ENCODE measurements at regions not wholly inside any gene's neighbourhood (a gene's known extent, or its start where the extent isn't known, plus 50 kb on each side); places are given as distances from the start of the nearest gene placed in this dataset.
"Not testable (repeated sequence)": the region's sequence is repeated elsewhere in the genome, so short reads cannot be mapped to it uniquely, and the experiment has no call there.

DNA sequence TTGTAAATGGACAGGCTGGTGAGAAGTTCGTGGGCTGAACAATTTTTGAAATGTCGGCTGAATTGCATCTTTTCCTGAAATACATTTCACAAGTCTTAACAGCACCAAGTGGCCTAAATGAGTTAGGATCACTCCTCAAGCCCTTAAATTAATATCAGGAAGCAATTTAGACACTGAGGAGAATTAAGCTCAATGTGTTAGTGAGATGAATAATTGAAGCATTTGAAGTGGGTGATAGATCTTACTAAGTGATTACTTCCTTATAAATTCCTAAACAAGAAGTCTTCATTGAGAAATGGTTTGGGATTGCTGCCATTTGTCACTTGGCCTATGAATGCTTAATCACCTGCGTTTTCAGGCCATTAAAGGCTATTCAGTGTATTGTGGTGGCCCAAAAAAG lies 116.8 kb downstream of the NAA11 start:
- H3K9me3 Mint-ChIP-seq: no peaks in the 10 kb centered on the region
- CTCF ChIA-PET: no interaction called here

DNA sequence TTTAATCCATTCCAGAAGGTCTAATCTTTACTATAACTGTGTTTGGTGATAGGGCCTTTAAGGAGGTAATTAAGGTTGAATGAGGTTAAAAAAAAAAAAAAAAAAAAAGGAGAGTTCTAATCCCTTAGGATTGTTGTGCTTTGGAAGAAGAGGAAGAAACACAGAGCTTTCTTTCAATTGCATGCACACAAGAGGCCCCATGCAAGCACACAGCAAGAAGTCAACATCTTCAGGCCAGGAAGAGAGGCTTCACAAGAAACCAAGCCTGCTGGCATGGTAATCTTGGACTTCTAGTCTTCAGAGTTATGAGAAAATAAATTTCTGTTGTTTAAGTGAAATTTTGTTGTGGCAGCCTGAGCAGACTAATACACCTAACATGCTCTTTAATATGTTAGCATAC lies 118.6 kb downstream of the NAA11 start:
- Mint-ChIP-seq H3K4me3 (no peak overlapping the region), H3K9me3 (no peaks in the 10 kb centered on the region), H3K4me1 (no peaks in the 10 kb centered on the region), H3K27ac (no peak overlapping the region), H3K36me3 (no peaks in the 10 kb centered on the region), H3K27me3 (no peaks in the 10 kb centered on the region)
- no peak for DNase-seq
- CTCF ChIA-PET: no interaction called here

More for the DNA sequence above, 116.8 kb downstream of the NAA11 start:
- no peaks in the 10 kb centered on the region for H3K27me3 Mint-ChIP-seq
- H3K36me3 Mint-ChIP-seq: no peaks in the 10 kb centered on the region
- H3K27ac Mint-ChIP-seq: no peak overlapping the region
- DNase-seq: no peak
- no peaks in the 10 kb centered on the region for H3K4me1 Mint-ChIP-seq
- no peak overlapping the region for H3K4me3 Mint-ChIP-seq

DNA sequence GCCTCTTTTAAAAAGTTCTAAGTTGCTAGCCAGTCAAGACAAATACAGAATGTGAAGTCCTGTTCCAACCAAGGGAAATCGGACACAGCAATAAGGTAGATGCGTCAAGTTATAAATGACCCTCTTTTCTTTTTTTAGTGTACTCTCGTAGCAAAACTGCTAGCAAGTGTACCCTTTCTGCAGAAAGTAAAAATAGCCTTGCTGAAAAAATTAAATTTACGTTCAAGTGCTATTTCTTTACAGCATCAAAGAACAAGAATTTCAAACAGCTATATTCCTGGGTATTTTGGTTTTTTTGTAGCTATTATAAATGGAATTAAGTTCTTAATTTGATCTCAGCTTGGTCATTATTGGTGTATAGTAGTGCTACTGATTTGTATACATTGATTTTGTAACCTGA lies 119.2 kb downstream of the NAA11 start:
- H3K27me3 Mint-ChIP-seq: no peaks in the 10 kb centered on the region
- H3K27ac Mint-ChIP-seq: no peak overlapping the region
- no peak for DNase-seq
- H3K4me1 Mint-ChIP-seq: no peaks in the 10 kb centered on the region
- H3K36me3 Mint-ChIP-seq: no peaks in the 10 kb centered on the region
- no peaks in the 10 kb centered on the region for H3K9me3 Mint-ChIP-seq
- no peak overlapping the region for H3K4me3 Mint-ChIP-seq
- CTCF ChIA-PET: no interaction called here

DNA sequence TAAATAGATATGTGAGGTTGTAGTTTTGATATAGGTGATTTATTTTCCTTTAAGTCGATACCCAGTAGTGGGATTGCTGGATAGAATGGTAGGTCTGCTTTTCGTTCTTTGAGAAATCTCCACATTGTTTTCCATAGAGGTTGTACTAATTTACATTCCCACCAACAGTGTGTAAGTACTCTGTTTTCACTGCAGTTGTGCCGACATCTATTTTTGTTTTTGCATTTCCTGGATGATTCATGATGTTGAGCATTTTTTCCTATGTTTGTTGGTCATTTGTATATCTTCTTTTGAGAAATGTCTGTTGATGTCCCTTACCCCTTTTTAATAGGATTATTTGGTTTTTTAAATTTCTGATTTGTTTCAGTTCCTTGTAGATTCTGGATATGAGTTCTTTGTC lies 120.7 kb downstream of the NAA11 start:
- CTCF ChIA-PET: no interaction called here
- Mint-ChIP-seq H3K27ac (no peak overlapping the region), H3K4me1 (no peaks in the 10 kb centered on the region), H3K36me3 (no peaks in the 10 kb centered on the region), H3K4me3 (no peak overlapping the region), H3K27me3 (no peaks in the 10 kb centered on the region), H3K9me3 (no peaks in the 10 kb centered on the region)
- no peak for DNase-seq

DNA sequence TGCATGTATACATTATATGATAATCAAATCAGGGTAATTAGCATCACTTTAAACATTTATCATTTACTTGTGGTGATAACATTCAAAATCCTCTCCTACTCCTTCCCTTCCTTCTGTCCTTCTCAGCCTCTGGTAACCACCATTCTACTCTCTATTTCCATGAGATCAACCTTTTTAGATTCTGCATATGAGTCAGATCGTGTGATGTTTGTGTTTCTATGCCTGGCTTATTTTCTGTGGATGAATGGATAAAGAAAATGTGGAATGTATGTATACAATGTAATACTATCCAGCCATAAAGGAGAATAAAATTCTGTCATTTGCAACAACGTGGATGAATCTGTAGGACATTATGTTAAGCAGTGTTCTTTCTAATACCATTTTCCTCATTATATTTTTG lies 123.9 kb downstream of the NAA11 start:
- Mint-ChIP-seq H3K27me3 (no peaks in the 10 kb centered on the region), H3K27ac (no peak overlapping the region)

DNA sequence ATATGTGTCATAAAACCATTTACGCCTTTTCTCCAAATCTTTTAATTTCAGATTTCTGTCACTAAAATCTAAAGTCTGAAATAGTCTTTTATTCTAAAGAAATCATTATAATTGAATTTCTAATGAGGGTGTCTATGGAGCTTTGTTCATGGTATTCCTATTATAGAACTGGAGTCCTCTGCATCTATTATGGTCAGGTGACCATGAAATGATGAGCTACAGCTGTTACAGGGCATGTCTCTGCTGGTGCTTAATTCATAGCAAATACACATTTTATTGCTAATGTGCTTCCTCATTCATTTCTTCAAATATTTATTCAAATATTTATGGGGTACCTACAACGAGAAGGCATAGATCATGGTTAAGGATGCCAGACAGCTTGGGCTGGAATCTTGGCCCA lies 126.1 kb downstream of the NAA11 start:
- H3K27me3 Mint-ChIP-seq: no peaks in the 10 kb centered on the region
- H3K36me3 Mint-ChIP-seq: no peaks in the 10 kb centered on the region
- CTCF ChIA-PET: no interaction called here

More for the DNA sequence above, 123.9 kb downstream of the NAA11 start:
- H3K4me1 Mint-ChIP-seq: no peaks in the 10 kb centered on the region
- DNase-seq: no peak
- H3K4me3 Mint-ChIP-seq: no peak overlapping the region
- CTCF ChIA-PET: no interaction called here
- no peaks in the 10 kb centered on the region for H3K9me3 Mint-ChIP-seq
- no peaks in the 10 kb centered on the region for H3K36me3 Mint-ChIP-seq

DNA sequence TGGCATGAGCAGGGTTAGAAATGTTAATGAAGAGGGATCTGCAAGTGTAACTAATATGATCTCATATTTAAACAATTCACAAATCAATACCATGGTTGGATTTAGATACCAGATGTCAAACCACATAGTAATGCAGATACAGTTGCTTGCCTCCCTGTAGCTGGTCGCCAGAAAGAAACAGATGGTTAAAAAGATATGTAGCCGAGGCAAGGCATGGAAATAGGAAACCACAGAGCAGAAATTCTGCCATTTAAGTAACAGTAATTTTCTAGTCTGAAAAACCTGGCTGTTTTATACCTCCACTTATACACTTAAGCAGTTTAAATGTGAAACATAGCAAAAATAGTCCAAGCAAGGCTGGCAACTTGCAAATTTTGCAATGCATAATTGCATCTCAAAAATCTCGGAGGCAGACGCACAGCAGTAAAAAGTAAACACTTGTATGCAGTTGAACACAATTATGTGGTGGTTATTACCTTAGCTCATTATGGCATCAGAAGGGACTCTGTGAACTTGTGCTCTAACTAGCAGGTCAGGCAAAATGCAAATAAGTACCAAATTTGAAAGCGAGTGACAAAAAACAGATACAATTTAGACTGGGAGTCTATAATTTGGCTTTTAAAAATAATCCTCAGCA lies 126.8 kb downstream of the NAA11 start:
- CTCF ChIA-PET: no interaction called here
- no peaks in the 10 kb centered on the region for H3K4me1 Mint-ChIP-seq
- H3K36me3 Mint-ChIP-seq: no peaks in the 10 kb centered on the region
- H3K9me3 Mint-ChIP-seq: no peaks in the 10 kb centered on the region
- H3K27ac Mint-ChIP-seq: no peak overlapping the region
- no peaks in the 10 kb centered on the region for H3K27me3 Mint-ChIP-seq
- H3K4me3 Mint-ChIP-seq: no peak overlapping the region
- DNase-seq: no peak

More for the DNA sequence above, 126.1 kb downstream of the NAA11 start:
- no peak for DNase-seq
- Mint-ChIP-seq H3K4me1 (no peaks in the 10 kb centered on the region), H3K27ac (no peak overlapping the region), H3K9me3 (no peaks in the 10 kb centered on the region), H3K4me3 (no peak overlapping the region)

DNA sequence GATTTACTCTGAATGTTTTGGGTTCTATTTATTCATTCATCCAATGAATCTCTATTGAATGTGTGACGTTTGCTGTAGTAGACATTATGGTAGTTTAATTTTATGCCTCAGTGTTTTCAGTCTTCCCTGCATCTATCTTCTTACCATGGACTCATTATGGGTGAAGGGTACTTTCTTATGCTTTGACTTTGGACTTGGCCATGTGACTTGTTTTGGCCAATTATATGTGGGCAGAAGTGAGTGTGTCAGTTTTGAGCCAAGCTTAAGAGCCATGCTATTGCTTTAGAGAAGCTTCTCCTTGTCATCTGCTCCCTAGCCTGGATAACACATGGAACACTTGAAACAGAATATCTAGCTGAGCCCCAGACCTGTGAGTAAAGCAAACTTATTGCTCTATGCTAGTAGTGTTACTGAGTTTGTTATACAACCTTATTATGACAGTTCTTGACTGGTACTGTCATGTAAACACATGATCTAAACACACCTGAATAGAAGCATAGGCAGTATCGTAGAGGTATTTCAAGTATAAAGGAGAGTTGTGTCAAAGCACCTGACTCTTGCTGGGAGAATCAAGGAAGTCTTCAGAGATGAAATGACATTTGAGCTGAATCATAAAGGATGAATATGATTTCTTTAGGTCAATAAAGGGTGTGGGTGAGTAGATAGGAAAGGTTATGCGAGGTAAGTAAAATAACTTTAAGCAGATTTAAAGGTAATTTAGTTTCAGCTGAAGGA lies 128.4 kb downstream of the NAA11 start:
- Mint-ChIP-seq H3K4me3 (no peak overlapping the region), H3K36me3 (no peaks in the 10 kb centered on the region), H3K9me3 (no peaks in the 10 kb centered on the region), H3K27ac (no peak overlapping the region), H3K4me1 (no peaks in the 10 kb centered on the region), H3K27me3 (no peaks in the 10 kb centered on the region)
- no peak for DNase-seq
- CTCF ChIA-PET: no interaction called here

DNA sequence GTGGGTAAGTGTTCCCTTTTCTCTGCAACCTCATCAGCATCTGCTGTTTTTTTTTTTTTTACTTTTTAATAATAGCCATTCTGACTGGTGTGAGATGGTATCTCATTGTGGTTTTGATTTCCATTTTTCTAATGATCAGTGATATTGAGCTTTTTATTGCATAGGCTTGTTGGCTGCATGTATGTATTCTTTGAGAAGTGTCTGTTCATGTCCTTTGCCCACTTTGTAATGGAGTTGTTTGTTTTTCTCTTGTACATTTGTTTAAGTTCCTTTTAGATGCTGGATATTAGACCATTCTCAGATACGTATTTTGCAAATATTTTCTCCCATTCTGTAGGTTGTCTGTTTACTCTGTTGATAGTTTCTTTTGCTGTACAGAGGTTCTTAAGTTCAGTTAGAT lies 134.6 kb downstream of the NAA11 start:
- peaks cover 15% of the 10 kb centered on the region for H3K9me3 Mint-ChIP-seq
- H3K27me3 Mint-ChIP-seq, DNase-seq, H3K27ac Mint-ChIP-seq, H3K36me3 Mint-ChIP-seq, CTCF ChIA-PET, H3K4me1 Mint-ChIP-seq, H3K4me3 Mint-ChIP-seq: not testable (repeated sequence)

DNA sequence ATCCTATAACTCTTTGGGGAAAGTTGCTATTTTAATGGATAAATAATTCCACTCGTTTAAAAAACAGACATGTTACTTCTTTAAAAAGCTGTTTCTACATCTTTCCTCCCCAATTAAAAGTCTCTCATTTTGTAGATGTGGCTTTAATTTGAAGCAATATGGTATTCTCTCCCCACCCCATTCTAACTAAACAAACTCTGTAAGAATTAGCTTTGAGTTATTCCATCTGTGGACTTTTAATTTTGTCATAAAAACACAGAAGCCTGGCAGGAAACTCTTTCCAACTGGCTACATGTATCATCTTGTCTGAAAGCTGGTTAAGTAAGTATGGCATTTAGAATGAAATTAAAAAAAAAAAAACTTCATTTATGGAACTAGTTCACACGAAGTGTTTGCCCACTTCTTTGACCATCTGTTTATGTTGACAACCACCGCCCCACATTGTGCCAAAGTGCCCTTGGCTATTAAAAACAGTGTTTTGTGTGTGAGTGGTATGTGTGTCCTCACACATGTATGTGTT lies 140.3 kb downstream of the NAA11 start:
- H3K27ac Mint-ChIP-seq: no peak overlapping the region
- H3K36me3 Mint-ChIP-seq: no peaks in the 10 kb centered on the region
- CTCF ChIA-PET: no interaction called here
- peaks cover 10% of the 10 kb centered on the region for H3K9me3 Mint-ChIP-seq
- H3K27me3 Mint-ChIP-seq: no peaks in the 10 kb centered on the region
- DNase-seq: no peak
- no peak overlapping the region for H3K4me3 Mint-ChIP-seq
- H3K4me1 Mint-ChIP-seq: no peaks in the 10 kb centered on the region

DNA sequence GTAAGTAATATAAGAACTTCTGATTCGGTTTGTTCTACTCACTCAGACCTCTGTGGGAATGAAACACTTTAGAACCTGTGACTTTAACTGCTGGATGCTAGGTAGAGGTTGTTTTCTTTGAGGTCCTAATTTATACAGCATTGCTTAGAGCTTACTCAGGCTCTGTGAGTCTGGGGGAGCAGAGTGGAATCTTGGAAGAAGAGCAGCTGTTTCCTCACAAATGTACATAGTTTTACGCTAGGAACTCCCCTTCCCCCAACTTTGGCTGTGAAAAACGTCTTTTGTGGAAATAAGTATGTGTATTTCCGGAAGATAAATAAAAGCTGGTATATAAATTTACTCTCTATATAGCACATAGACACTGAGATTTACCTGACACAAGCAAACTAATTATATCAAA lies 141.4 kb downstream of the NAA11 start:
- CTCF ChIA-PET: no interaction called here
- H3K4me3 Mint-ChIP-seq: no peak overlapping the region
- peaks cover 7% of the 10 kb centered on the region for H3K9me3 Mint-ChIP-seq
- no peaks in the 10 kb centered on the region for H3K27me3 Mint-ChIP-seq
- no peak overlapping the region for H3K27ac Mint-ChIP-seq
- H3K4me1 Mint-ChIP-seq: no peaks in the 10 kb centered on the region
- DNase-seq: no peak
- no peaks in the 10 kb centered on the region for H3K36me3 Mint-ChIP-seq

DNA sequence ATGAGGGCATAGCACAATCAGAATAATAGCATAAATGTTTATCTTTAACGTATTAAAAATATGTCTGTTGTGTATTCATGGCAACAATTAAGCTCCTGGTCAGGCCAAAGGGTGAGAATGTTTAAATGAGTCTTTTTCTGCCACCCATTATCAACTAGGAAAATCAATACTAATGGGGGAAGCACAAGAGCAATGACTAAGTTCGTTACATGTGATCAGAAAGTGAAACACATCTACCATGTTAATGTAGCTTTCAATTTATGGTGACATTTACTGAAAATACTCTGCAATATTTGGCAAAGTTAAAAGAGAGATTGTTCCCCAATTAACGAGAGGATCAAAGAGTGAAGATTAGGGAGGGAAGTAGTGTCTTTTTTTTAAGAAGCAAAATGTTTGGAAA lies 143.7 kb downstream of the NAA11 start:
- Mint-ChIP-seq H3K36me3 (no peaks in the 10 kb centered on the region), H3K27ac (no peak overlapping the region), H3K9me3 (no peaks in the 10 kb centered on the region), H3K4me1 (no peaks in the 10 kb centered on the region), H3K27me3 (no peaks in the 10 kb centered on the region), H3K4me3 (no peak overlapping the region)
- DNase-seq: no peak
- CTCF ChIA-PET: no interaction called here

DNA sequence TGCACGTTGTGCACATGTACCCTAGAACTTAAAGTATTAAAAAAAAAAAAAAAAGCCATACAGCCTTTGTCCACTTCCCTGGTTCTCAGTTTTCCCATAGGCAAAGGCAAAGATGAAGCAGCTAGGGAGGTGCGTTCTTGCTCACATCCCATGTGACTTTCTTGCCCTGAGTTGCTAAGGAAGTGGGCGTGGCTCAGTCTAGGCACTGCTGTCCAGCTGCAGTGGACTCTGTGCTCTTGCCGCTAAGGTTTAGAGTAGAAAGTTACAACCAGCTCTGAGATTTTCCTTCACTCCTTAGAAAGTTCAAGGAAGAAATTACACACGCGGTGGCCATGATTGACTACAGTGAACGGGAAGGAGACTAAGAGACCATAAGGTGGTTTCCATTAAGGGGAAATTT lies 144.7 kb downstream of the NAA11 start:
- CTCF ChIA-PET: no interaction called here
- no peak for DNase-seq
- Mint-ChIP-seq H3K36me3 (no peaks in the 10 kb centered on the region), H3K9me3 (no peaks in the 10 kb centered on the region), H3K27ac (no peak overlapping the region), H3K27me3 (no peaks in the 10 kb centered on the region), H3K4me1 (no peaks in the 10 kb centered on the region), H3K4me3 (no peak overlapping the region)

DNA sequence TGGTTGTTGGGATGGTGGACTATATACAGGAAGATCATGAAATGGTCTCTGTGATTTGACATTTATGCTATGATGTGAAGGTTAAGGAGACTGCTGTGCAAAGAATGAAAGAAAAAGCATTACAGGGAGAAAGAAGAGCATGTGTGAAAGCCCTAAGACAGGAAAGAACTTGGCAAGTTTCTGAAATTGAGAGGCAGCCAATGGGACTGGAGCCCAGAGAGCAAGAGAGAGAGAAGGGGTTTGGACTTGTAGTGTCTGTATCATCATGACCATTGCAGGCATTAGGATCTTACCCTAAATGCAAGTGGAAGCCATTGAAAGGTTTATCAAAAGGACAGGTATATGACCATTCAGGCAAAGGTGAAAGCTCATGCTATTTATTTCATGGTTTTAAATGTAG lies 147.1 kb downstream of the NAA11 start:
- Mint-ChIP-seq H3K27me3 (no peaks in the 10 kb centered on the region), H3K4me1 (no peaks in the 10 kb centered on the region), H3K9me3 (no peaks in the 10 kb centered on the region), H3K36me3 (no peaks in the 10 kb centered on the region), H3K27ac (no peak overlapping the region), H3K4me3 (no peak overlapping the region)
- no peak for DNase-seq
- CTCF ChIA-PET: no interaction called here

DNA sequence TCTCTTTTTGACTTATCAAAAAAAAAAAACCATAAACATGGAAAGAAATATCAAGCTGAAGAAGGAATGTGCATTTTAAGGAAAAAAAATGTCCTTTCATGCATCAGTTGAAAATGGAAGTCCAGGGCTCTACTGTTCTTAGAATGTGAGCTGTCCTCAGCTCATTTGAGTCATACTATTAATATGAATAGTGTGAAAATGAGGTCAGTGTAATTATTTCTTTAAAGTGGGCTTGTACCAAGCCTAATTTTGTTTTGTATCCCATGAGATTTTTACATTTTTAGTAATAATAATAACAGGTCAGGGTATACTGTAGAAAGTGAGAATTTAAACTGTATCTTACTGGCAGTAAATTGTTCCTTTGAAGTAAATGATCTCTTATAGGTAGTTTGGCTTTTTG lies 148.5 kb downstream of the NAA11 start:
- CTCF ChIA-PET: interaction anchor here (0.9 kb wide), 1 partner anchor 9 kb away, joined by 3 read pairs; no protein-coding TSS in a partner anchor
- no peaks in the 10 kb centered on the region for H3K4me1 Mint-ChIP-seq
- no peaks in the 10 kb centered on the region for H3K9me3 Mint-ChIP-seq
- no peaks in the 10 kb centered on the region for H3K36me3 Mint-ChIP-seq
- H3K4me3 Mint-ChIP-seq: no peak overlapping the region
- H3K27ac Mint-ChIP-seq: no peak overlapping the region
- no peak for DNase-seq
- no peaks in the 10 kb centered on the region for H3K27me3 Mint-ChIP-seq
